ENCODE measurements at regions not wholly inside any gene's neighbourhood (a gene's known extent, or its start where the extent isn't known, plus 50 kb on each side); places are given as distances from the start of the nearest gene placed in this dataset.
"Not testable (repeated sequence)": the region's sequence is repeated elsewhere in the genome, so short reads cannot be mapped to it uniquely, and the experiment has no call there.

DNA sequence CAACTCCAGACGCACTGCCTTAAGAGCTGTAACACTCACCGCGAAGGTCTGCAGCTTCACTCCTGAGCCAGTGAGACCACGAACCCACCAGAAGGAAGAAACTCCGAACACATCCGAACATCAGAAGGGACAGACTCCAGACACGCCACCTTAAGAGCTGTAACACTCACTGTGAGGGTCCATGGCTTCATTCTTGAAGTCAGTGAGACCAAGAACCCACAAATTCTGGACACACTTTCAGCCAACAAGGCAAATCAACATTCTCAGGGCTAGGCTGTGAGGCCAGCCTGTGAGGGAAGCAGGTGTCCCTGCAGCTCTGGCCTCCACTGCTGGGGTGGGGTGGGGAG is 275.3 kb downstream of the ADGRD1 start:
- H3K4me3 ChIP-seq (ENCODE audit: low read depth, low read length) = not testable (repeated sequence)

DNA sequence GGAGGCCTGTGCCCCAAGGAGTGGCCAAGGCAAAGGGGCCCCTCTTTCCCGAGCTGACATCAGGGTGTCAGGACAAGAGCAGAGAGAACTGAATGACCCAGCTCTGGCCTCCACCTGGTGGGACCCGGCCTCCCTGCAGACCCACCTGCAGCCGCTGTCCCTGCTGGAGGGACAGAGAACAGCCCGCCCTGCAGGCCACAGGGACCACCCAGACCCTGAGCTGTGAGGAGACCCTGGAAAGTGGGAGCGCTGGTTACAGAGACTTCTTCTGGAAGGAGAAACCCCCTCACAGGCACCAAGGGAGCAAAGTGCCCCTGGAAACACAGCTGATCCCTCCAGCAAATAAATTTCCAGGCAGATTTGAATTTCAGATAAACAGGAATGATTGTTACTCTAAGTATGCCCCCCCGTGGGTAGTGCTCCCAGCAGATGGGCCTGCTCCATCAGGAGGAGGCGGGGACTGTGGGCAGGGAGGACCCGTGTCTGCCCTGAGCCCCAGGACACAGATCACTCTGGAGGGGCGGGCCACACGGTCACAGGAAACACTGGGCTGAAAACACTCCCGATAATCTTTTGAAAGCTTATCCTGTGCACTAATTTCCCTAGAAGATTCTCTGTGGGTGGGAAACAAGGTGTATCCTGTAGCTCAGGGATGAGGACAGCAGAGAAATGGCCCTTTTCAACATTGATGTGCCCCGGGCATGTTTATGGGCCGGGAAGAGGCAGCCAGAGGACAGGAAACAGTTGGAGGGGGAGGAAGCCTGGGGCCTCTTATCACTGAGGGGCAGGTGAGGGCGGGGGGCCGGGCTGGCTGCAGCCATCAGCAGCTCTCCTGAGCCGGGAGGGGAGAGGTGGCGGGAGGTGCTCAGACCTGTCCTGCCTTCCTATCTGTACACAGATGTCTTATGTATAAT is 276.0 kb downstream of the ADGRD1 start:
- H3K4me3 ChIP-seq (ENCODE audit: low read depth, low read length) = no peak overlapping the region

DNA sequence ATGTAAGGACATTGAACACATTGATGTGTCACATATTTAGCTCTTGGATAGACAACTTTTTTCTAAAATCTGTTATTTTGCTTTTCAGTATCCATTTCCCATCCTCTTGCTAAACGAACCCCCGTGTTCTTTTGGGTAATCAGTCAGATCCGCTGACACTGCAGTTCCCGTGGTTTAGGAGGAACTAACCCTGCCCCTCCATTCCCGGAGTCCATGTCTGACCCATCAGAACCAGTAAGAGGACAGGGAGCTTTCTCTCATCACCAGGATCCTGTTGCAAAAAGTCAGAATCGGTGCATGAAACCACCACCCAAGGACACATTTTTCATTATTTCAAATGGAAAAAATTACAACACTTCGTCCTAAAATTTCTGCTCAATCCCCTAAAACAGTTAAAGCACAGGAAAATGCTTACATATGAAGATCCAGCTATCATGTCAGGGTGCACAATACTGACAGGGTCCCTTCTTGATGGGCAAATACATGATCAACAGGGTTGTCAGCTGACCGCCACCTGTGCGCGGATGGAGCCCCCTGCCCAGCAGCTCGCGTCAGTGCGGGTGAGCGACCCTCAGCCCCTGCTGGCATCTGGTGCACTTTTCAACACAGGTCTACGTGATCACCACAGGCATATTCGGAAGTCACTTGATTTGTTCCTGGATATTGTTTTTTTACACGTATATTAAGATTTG is 276.8 kb downstream of the ADGRD1 start:
- no peak overlapping the region for H3K4me3 ChIP-seq (ENCODE audit: low read depth, low read length)

DNA sequence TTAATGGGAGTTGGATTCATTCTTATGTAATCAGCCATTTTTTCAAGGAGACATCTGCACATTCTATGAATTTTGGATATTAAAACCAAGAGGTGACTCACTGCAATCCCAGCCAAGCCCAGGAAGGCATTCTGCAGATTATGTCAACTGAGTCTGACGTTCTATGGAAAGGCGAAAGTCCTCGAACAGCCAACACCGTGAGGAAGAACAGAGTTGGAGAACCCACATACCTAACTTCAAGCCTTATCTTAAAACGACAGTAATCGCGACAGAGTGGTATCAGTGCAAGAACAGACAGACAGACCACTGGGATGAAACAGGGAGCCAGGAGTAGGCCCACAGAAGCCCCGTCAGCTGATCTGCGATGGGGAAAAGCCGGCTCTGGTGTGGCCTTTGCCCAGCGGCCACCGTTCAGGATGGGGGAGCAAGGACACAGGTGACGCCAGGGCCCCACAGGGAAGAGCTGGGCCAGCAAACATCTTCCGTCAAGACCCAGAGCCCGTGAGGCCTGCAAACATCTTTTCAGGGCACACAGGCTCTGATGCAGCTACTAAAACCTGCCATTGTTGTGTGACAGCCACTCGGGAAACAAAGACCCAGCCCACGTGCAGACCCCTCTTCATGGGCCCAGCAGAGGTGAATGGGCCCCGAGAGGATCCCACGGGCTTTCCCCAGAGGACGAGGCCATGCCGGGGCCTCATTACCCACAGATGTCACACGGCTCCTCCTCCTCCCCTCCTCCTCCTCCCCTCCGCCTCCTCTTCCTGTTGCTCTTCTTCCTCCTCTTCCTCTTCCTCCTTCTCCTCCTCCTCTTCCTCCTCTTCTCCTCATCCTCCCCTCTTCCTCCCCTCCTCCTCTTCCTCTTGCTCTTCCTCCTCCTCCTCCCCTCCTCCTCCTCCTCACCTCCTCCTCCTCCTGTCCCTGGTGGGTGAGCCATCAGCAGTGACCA is 277.6 kb downstream of the ADGRD1 start:
- no peak overlapping the region for H3K4me3 ChIP-seq (ENCODE audit: low read depth, low read length)

DNA sequence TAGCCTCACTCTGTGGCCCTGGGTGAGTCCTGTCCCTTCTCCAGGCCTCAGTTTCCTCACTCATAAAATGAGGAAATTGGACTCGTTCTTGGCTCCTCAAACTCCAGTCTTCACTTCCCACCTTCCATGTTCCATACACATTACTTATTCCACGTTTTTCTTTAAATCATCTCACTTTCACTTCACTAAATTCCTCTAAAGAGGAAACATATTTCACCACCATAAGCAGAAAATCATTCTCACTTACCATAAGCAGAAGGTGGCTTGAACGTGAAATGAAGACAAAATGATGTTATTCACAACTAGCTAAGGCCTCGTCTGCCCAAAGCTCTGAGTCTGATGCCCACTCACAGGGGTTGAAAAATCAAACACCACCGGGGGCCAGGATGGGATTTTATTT is 278.3 kb downstream of the ADGRD1 start:
- no peak overlapping the region for H3K4me3 ChIP-seq (ENCODE audit: low read depth, low read length)

DNA sequence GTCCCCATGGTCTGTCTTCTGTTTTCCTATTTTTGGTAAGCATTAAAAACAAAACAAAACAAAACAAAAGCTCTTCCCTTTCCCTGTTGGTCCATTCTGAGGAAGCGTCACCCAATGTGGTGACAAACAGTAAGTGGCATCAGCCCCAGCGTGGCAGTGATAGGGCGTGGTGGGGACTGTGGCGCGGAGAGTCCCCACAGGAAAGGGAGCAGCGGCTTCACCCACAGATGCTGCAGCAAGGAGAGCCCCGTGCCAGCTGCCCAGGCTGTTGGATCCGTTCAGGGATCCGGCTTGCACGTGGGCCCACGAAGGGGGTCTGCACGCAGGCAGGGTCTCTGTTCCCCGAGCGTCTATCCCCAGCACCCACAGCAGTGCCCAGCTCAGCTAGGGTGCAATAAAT is 279.2 kb downstream of the ADGRD1 start:
- H3K4me3 ChIP-seq (ENCODE audit: low read depth, low read length) = not testable (repeated sequence)

DNA sequence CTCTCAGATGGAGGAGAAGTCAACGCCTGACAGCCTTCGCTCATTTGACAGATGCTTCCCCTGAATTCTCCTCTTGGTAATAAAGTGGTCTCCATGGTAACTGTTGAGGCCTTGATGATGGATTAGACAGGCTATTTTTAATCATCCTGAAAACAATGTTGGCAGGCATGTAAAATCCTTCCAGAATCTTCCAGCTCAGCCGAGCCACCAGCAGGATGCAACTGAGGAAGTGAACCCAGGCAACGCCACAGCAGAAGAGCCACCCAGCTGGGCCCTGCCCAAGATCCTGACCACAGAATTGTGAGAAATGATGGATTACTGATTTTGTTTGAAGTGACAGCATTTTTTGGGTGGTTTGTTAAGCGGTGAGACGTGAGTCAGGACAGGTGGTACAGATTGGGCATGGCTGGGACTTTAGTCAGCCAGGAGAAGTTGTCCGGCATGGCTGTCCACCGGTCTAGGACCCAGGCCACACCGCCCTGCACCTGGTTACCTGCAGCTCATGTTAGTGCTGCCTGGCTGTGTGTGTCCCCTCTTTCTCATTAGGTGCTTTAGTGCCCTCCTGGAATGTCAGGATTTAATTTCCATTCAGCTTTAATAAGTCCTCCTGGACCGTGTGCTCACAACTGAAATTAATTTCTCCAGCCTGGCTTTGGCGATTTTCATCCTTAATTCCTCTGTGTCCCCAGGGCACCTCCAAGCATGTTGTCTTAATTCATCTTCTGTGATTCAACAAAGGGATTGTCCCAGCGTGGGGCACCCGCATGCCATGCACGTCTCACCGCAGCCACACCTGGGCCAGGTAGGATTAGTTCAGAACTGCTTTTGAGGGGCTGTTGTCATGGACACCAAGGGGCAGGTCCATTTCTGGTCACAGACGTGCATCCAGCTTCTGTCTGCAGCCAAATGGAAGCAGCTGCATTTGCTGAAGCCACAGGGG is 280.4 kb downstream of the ADGRD1 start:
- H3K4me3 ChIP-seq (ENCODE audit: low read depth, low read length) = not testable (repeated sequence)

DNA sequence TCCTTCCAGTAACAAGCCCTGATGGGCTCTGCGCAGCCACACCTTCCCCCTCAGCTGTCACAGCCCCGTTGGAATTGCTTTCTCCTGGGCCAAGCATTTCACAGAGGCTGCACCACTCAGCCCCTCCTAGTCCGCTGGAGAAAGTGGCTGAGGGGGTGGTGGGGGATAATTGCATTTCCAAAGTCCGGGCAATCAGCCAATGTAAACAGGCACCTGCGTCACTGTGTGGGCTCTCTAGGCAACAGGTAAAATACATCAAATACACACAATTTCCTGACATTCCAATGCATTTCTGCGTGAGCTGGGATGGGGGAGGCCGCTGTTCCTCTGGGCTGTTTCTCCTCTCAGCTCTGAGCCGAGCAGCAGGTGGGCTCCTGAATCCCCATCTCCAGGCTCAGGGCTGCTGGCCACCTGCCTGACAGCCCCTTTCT is 281.1 kb downstream of the ADGRD1 start:
- not testable (repeated sequence) for H3K4me3 ChIP-seq (ENCODE audit: low read depth, low read length)

DNA sequence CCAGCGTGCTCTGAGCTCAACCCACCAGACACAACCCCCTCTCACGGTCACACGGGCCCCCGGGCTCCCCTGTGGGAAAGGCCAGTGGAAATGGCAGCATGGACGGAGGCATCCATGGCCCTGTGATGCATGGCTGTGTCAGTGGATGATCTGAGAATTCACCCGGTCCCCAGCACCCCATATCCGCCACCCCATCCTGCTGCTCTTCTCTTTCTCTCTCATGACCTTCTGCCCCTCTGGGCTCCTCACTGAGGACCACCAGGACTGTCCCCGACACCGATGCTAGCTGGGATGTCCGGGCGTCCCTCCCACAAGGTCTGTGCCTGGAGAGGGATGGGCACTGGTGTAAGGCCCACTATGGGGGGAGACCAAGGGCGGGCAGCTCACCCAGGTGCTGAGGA is 282.2 kb downstream of the ADGRD1 start:
- no peak overlapping the region for H3K4me3 ChIP-seq (ENCODE audit: low read depth, low read length)

DNA sequence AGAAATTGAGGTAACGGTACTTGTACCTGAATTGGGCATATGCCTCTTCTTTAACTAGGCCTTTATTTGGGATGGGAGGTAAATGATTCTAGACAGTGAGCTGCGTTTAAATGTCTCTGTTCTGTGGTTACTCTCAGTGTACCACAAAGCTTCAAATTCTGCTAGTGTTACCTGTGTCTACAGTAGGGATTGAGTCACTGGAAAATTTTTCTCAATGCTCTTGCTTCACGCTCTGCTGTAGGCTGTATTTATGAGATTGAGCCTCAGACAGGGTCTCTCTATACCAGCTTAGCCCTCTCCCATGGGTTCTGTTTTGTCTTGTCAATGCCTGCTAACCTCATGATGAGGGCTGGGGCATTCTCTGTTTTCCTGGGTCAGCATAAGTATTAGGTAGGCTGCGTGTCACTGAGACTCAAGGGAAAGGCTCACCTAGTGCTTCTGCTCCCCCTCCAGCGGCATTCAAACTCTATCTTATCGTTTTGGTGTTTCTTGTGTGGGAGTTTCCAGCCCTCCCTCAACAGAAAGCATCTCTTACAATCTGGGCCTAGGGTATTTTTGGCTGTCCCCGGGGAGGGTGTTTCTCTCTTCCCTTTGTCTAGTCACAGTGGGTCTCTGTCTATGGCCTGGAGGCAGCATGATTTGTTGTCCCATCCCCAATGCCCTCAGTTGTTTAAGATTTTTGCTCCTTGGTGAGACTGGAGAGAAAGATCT is 285.8 kb downstream of the ADGRD1 start:
- no peak overlapping the region for H3K4me3 ChIP-seq (ENCODE audit: low read depth, low read length)

DNA sequence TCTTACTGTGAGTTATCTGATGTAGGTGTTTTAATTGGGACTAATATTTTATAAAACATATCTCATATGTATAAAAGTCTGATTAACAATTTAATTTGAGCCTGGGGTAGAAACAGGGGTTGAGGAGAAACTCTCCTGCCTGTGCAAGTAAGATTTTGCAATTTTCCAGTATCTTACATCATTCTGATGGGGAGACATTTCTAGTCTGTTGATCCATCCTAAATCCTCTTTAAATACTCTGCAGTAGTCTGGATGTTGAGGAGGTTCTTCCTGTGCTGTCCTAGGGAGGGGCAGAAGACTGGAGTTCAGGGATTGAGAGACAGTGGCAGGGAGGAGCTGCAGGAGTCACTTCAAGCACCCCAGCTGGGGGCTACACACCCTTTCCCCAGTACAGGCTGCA is 287.8 kb downstream of the ADGRD1 start:
- H3K4me3 ChIP-seq (ENCODE audit: low read depth, low read length) = no peak overlapping the region

DNA sequence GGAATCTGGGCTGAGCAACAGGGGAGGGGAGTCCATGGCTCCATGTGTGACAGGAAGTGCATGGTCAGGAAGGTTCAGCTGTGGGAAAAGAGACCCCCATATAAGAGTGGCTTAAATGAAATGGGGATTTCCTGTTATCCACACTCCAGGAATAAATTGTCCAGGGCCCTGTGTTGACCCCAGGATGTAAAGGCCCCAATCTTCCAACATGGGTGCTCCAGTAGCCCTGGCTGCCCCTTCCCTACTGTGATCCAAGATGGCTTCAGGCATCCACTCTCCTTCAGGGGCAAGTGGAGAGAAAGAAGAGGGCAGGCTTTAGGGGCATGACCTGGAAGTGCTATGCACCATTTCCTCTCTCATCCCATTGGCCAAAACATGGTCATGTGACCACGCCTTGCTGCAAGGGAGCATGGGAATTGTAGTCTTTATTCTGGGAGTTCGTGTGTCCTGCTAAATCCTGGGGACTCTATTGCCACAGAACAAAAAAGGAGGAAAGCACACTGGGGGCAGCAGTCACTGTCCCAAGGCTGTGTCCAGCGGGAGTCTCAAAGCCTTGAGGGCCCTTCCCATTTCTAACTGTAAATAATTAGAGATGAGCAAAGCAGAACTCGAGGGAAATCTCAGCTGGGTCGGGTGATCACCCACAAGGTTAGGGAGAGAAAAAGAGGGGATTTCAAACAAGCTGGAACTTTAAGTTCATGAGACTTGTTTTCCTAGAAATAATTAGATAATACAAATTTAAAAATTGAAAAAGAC is 289.2 kb downstream of the ADGRD1 start:
- H3K4me3 ChIP-seq (ENCODE audit: low read depth, low read length) = no peak overlapping the region

DNA sequence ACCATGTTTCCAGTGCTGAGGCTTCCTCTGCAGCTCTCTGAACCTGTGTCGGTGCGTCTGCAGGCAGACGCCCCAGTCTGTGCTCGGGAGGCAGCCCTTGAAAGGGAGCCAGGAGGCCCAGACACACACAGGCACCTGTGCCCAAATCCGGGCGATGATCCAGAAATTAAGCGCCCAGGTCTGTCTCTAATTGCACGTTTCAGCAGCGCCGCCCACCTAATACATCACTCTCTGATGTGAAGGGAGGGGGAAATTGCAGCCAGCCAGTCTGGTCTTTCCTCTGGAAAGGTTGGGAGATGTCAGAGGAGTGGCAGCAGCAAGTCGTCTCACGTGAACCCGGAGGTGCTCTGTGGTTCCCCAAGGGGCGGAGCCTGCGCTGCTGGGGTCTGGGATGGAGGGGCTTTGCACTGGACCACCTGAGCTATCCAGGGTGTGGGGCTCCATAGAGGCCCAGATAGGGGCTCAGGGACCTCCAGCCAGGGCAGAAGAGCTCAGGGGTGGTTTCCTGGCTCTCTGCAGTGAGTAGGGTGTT is 290.5 kb downstream of the ADGRD1 start:
- H3K4me3 ChIP-seq (ENCODE audit: low read depth, low read length) = not testable (repeated sequence)

DNA sequence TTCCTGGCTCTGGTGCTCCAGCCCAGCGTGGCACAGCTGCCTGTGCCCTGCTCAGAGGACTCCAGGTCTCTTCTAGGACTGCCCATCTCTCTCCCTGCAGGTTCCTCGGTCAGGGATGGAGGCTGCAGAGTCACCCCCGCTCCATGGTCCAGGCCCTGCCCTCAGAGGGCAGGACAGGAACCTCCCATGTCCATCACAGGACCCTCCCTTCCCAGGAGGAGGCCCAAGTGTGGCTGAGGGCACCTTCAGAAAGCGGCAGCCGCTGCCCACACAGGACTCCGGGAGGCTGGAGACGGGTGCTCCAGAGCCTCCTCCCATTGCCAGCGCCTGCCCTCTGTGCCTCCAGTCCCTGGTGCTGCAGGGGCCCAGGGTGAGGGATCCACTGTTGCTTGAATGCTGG is 291.5 kb downstream of the ADGRD1 start:
- H3K4me3 ChIP-seq (ENCODE audit: low read depth, low read length) = not testable (repeated sequence)

DNA sequence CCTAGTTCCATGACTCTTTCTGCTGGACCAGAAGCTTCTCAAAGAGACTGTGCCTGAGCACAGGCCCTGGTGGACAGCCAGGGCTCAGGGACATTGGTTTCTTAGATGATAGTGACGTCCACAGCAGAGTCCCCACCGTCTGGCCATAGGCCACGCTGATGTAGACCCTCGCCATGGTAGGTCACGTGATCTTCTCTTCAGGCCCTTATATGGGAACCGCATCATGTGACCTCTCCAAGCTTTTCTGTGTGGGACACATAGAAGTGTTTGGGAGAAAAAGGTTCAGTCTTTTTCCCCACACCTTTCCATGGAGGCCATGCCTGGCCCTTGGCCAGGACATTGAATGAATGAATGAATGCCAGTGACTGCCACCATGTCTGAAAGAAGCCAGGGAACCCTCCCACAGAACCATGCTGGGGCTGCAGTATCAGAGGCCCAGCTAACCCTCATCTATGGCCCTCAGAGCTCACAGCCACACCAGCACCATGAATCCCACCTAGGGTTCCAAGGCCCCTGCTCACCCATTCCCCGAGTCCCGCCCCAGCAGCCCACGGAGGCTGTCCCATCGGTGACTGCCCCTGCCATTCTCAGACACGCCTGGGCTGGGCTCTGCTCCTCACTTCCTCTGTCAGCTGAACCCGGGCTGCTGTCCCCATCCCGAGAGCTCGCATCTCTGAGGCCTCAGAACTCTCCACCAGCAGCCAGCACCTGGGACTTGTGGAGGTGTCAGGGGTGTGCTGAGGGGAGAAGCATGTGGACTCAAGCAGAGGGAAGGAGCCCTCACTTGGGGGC is 292.1 kb downstream of the ADGRD1 start:
- no peak overlapping the region for H3K4me3 ChIP-seq (ENCODE audit: low read depth, low read length)

DNA sequence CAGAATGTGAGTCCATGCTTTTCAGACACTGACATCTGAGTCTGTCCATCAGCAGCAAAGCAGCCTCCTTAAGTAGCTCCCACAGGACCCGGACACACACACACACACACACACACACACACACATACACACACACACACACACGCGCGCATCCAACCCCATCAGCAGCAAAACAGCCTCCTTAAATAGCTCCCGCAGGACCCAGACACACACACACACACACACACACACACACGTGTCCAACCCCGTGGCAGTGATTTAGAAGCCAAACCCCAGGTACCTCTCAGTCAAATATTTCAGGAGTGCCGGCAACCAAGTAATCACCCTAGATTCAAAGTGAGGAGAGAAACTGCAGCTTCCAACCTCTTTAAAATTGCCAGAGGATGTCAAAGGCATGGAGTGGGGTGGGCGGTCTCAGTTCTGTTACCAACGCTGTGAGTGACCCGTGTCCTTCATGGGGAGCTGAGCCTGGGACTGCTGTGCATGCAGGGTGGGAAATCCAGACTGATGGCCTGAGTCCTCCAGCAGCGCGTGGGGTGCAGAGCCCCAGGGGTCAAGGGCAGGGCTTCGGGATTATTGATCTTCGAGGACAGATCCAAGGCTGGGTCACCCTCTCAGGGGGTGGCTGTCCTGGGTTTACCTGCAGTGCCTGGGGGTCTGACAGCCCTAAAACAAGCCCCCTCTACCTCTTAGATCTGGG is 293.5 kb downstream of the ADGRD1 start:
- H3K4me3 ChIP-seq (ENCODE audit: low read depth, low read length) = not testable (repeated sequence)

DNA sequence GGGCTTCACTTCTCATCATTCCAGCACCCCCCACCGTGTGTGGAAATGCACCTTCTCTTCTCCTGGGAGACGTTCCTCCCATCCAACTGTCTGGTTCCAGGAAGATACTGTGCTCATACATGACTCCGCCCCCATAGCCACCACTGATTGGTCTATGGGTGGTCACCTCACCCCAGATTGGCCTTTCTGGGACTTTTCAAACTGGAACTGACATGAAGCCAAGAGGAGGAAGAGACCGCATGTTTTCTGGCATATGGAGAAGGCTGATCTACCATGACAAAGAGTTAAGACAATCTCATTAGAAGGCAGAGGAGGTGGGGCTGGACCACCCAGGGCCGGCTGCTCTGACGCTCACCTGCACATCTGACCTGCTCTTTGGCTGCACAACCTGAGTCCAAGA is 294.2 kb downstream of the ADGRD1 start:
- H3K4me3 ChIP-seq (ENCODE audit: low read depth, low read length) = not testable (repeated sequence)

All from iPS-11a (cell line).